ENCODE measurements at regions not wholly inside any gene's neighbourhood (a gene's known extent, or its start where the extent isn't known, plus 50 kb on each side); places are given as distances from the start of the nearest gene placed in this dataset.

GRCh38 chr5:136510481-136510880, 145.1 kb upstream of the TRPC7 start (continued):
- TF ChIP-seq ZSCAN5A (tag by site-specific recombination; IDR thresholded peaks at IDR 0.05) (no peak), ZNF561 (tag by site-specific recombination; IDR thresholded peaks at IDR 0.05; ENCODE audit: borderline replicate concordance) (no peak), GLIS2 (tag by site-specific recombination; IDR thresholded peaks at IDR 0.05) (no peak), GLIS1 (tag by site-specific recombination; IDR thresholded peaks at IDR 0.05) (no peak), ZNF274 (IDR thresholded peaks at IDR 0.05; ENCODE audit: low read length) (no peak), ZNF274 (tag by site-specific recombination; IDR thresholded peaks at IDR 0.05; ENCODE audit: borderline replicate concordance) (no peak), PATZ1 (tag by site-specific recombination; IDR thresholded peaks at IDR 0.05) (no peak), ZNF654 (tag by site-specific recombination; IDR thresholded peaks at IDR 0.05; ENCODE audit: low read depth) (no peak), ZSCAN30 (tag by site-specific recombination; IDR thresholded peaks at IDR 0.05) (no peak), ZNF280C (tag by site-specific recombination; IDR thresholded peaks at IDR 0.05) (no peak)

- H3K27ac ChIP-seq (ENCODE audit: extremely low read depth, low read depth, low read length), result no peak overlapping the region
- no peaks in the 10 kb centered on the region for H3K36me3 ChIP-seq (ENCODE audit: control insufficient read depth in 2 of 2, insufficient read depth in 1 of 2, low read length in 2 of 2)
- no peak for TF ChIP-seq ZBTB49 (tag by site-specific recombination; IDR thresholded peaks at IDR 0.05; ENCODE audit: low read depth)
- TF ChIP-seq ZBTB10 (tag by site-specific recombination; IDR thresholded peaks at IDR 0.05), result no peak
- no peak for TF ChIP-seq ZNF302 (tag by site-specific recombination; IDR thresholded peaks at IDR 0.05; ENCODE audit: low read depth)
- TF ChIP-seq YY1 (tag by site-specific recombination; IDR thresholded peaks at IDR 0.05), result no peak
- no peak for TF ChIP-seq ZNF174 (tag by site-specific recombination; IDR thresholded peaks at IDR 0.05)
- TF ChIP-seq ZNF398 (tag by site-specific recombination; IDR thresholded peaks at IDR 0.05), result no peak
- no peak for TF ChIP-seq KLF1 (tag by site-specific recombination; IDR thresholded peaks at IDR 0.05)
- no peak for TF ChIP-seq ZNF23 (tag by site-specific recombination; IDR thresholded peaks at IDR 0.05; ENCODE audit: borderline replicate concordance)
- no peak for TF ChIP-seq ZNF214 (tag by site-specific recombination; IDR thresholded peaks at IDR 0.05; ENCODE audit: borderline replicate concordance)
- TF ChIP-seq ZSCAN5A (tag by site-specific recombination; IDR thresholded peaks at IDR 0.05), result no peak
- no peak for TF ChIP-seq ZNF138 (tag by site-specific recombination; IDR thresholded peaks at IDR 0.05; ENCODE audit: borderline replicate concordance)
- ChIA-PET POLR2A (no interaction called here), CTCF (interaction anchor here (0.7 kb wide), 1 partner anchor 9 kb away, joined by 3 read pairs; no protein-coding TSS in a partner anchor)
- H3K9me3 ChIP-seq (ENCODE audit: control insufficient read depth, insufficient read depth, low read depth, low read length), result no peaks in the 10 kb centered on the region
- H3K4me3 ChIP-seq (ENCODE audit: low read depth, low read length), result no peak overlapping the region
- no peaks in the 10 kb centered on the region for H3K4me1 ChIP-seq (ENCODE audit: control insufficient read depth, insufficient read depth, low read length)
These were observed 140.8 kb upstream of the TRPC7 start for GRCh38 chr5:136506131-136506530.

All from HEK293 (cell line).